GM13976 (cell line): ENCODE measurements at regions not wholly inside any gene's neighbourhood (a gene's known extent, or its start where the extent isn't known, plus 50 kb on each side); places are given as distances from the start of the nearest gene placed in this dataset.

Experiments used
- DNase-seq: peaks from one replicate; pipeline ENCODE4 v3.0.0; 2012; ENCODE audit warnings: low spot score
- CTCF ChIP-seq: IDR thresholded peaks from 2 replicates; pipeline ENCODE4 v1.5.1; 2012; ENCODE audit warnings: borderline replicate concordance, mild to moderate bottlenecking; ENCODE audit not compliant: insufficient read depth; ENCODE audit errors: extremely low read depth, missing control alignments, control extremely low read depth
- in situ Hi-C: fragments of 300-500 bp; cut with MboI; formaldehyde crosslinking; loops from one replicate; pipeline ENCODE4 v1.12.0; 2022; ENCODE audit warnings: low sequenced_read_pairs, mixed read lengths, inconsistent platforms; ENCODE audit not compliant: unreplicated experiment

GRCh38 chr2:164054651-164055050, 318.8 kb upstream of the FIGN start:
- no peak for TF ChIP-seq CTCF
- in situ Hi-C loops = loop anchor here (25.0 kb wide), 2 partner anchors 717 to 867 kb away; no protein-coding TSS in a partner anchor
- no peak for DNase-seq

- no peak for DNase-seq
- in situ Hi-C loops = loop anchor here (25.0 kb wide), 2 partner anchors 716 to 866 kb away; no protein-coding TSS in a partner anchor
- TF ChIP-seq CTCF = no peak
Measured at GRCh38 chr2:164053021-164053420, 317.2 kb upstream of the FIGN start.

GRCh38 chr2:164052006-164052405, 316.2 kb upstream of the FIGN start:
- TF ChIP-seq CTCF = no peak
- in situ Hi-C loops = loop anchor here (25.0 kb wide), 2 partner anchors 715 to 865 kb away; no protein-coding TSS in a partner anchor
- DNase-seq = no peak

GRCh38 chr2:164048729-164049128, 312.9 kb upstream of the FIGN start:
- TF ChIP-seq CTCF = no peak
- in situ Hi-C loops = no loop called here
- no peak for DNase-seq

GRCh38 chr2:164046040-164046439, 310.2 kb upstream of the FIGN start:
- no peak for TF ChIP-seq CTCF
- in situ Hi-C loops = no loop called here
- DNase-seq = no peak

- no peak for DNase-seq
- in situ Hi-C loops = no loop called here
- TF ChIP-seq CTCF = no peak
Measured at GRCh38 chr2:164044622-164045021, 308.8 kb upstream of the FIGN start.

- TF ChIP-seq CTCF = no peak
- DNase-seq = no peak
- in situ Hi-C loops = no loop called here
Measured at GRCh38 chr2:164039270-164039669, 303.5 kb upstream of the FIGN start.
